AG04450 (cell line): ENCODE measurements at regions not wholly inside any gene's neighbourhood (a gene's known extent, or its start where the extent isn't known, plus 50 kb on each side); places are given as distances from the start of the nearest gene placed in this dataset.
A peak's percentile ranks its signal among the peaks of the same experiment; 100 is the strongest.

Source experiments
- CTCF ChIA-PET: fragments of 300-600, 350-600 bp; formaldehyde crosslinking; extraction: SDS; loops from one replicate; lab custom pipeline; 2022; ENCODE audit warnings: antibody characterized with exemption, inconsistent platforms; lab: Charles Lee
- POLR2A ChIA-PET: fragments of 350-600 bp; formaldehyde crosslinking; extraction: SDS; loops from one replicate; lab custom pipeline; 2021; ENCODE audit warnings: antibody characterized with exemption, inconsistent platforms; lab: Yijun Ruan, JAX
- DNase-seq: peaks from one replicate; pipeline ENCODE4 v3.0.0-alpha.2; 2011; ENCODE audit warnings: low read depth, low spot score
- H3K27ac ChIP-seq: one replicate; pipeline ENCODE4 v1.5.1; 2012; ENCODE audit warnings: low read depth, low read length, control low read depth
- H3K27me3 ChIP-seq: one replicate; pipeline ENCODE4 v1.6.0; 2012; ENCODE audit warnings: low read length; ENCODE audit not compliant: control insufficient read depth, insufficient read depth
- H3K4me3 ChIP-seq: 2 replicates; pipeline ENCODE4 v1.5.1; 2011; ENCODE audit warnings: mild to moderate bottlenecking, low read depth, low read length, control low read depth
- H3K9me3 ChIP-seq: 2 replicates; pipeline ENCODE4 v1.5.1; 2012; ENCODE audit warnings: low read length; ENCODE audit not compliant: control insufficient read depth, insufficient read depth
- CTCF ChIP-seq: IDR thresholded peaks from 2 replicates; pipeline ENCODE4 v1.5.1; 2011; ENCODE audit warnings: low read depth, low read length, control low read depth, inconsistent platforms

GRCh38 chr12:124507188-124508109 is 60.0 kb downstream of the NCOR2 start:
- peak overlapping the region; percentile 39 for H3K27ac ChIP-seq
- ChIA-PET CTCF (interaction anchor here (1.1 kb wide), 1 partner anchor 259 kb away, joined by 3 read pairs; no protein-coding TSS in a partner anchor), POLR2A (interaction anchor here (0.8 to 1.4 kb wide), 2 partner anchors 10 to 11 kb away, joined by 3 to 4 read pairs; no protein-coding TSS in a partner anchor)

GRCh38 chr12:124506832-124507153 is 60.6 kb downstream of the NCOR2 start:
- POLR2A ChIA-PET, result interaction anchor here (0.8 kb wide), 1 partner anchor 12 kb away, joined by 3 read pairs; no protein-coding TSS in a partner anchor
- H3K9me3 ChIP-seq, result no peaks in the 10 kb centered on the region
- CTCF ChIA-PET, result no interaction called here
- no peaks in the 10 kb centered on the region for H3K27me3 ChIP-seq
- no peak for DNase-seq
- TF ChIP-seq CTCF, result no peak
- H3K4me3 ChIP-seq, result 0 out of 2 replicates have a peak overlapping the region, but pooled peaks have one; percentile 20
- H3K27ac ChIP-seq, result peak overlapping the region; percentile 31

More at GRCh38 chr12:124507188-124508109, 60.0 kb downstream of the NCOR2 start:
- no peak overlapping the region for H3K4me3 ChIP-seq
- TF ChIP-seq CTCF, result no peak
- H3K27me3 ChIP-seq, result no peaks in the 10 kb centered on the region
- no peak for DNase-seq
- no peaks in the 10 kb centered on the region for H3K9me3 ChIP-seq

- Histone ChIP-seq H3K27me3 (no peaks in the 10 kb centered on the region), H3K9me3 (no peaks in the 10 kb centered on the region), H3K4me3 (0 out of 2 replicates have a peak overlapping the region, but pooled peaks have one; percentile 20), H3K27ac (peak overlapping the region; percentile 31)
- no peak for TF ChIP-seq CTCF
- DNase-seq, result no peak
- POLR2A ChIA-PET, result interaction anchor here (0.8 kb wide), 1 partner anchor 12 kb away, joined by 3 read pairs; no protein-coding TSS in a partner anchor
- CTCF ChIA-PET, result interaction anchor here (1.5 kb wide), 1 partner anchor 260 kb away, joined by 3 read pairs; no protein-coding TSS in a partner anchor
These were observed 61.1 kb downstream of the NCOR2 start for GRCh38 chr12:124506145-124506831.

GRCh38 chr12:124505001-124505818 is 62.2 kb downstream of the NCOR2 start:
- ChIA-PET POLR2A (no interaction called here), CTCF (interaction anchor here (1.5 kb wide), 1 partner anchor 261 kb away, joined by 3 read pairs; no protein-coding TSS in a partner anchor)
- DNase-seq, result no peak
- Histone ChIP-seq H3K9me3 (no peaks in the 10 kb centered on the region; the same call in 1 of the 2 replicates), H3K27ac (no peak overlapping the region), H3K27me3 (no peaks in the 10 kb centered on the region), H3K4me3 (no peak overlapping the region)
- TF ChIP-seq CTCF, result no peak
